D721Med (cell line): ENCODE measurements at regions not wholly inside any gene's neighbourhood (a gene's known extent, or its start where the extent isn't known, plus 50 kb on each side); places are given as distances from the start of the nearest gene placed in this dataset.

Experiments used
- DNase-seq: peaks from one replicate; pipeline ENCODE4 v3.0.0; 2011; ENCODE audit warnings: low spot score; ENCODE audit not compliant: insufficient read length
- FAIRE-seq: peaks from 2 replicates; lab custom pipeline; 2011; peaks lifted over from hg19 to GRCh38; lab: Jason Lieb, UNC
- CTCF ChIP-seq: IDR thresholded peaks from 2 replicates; pipeline ENCODE4 v1.5.1; 2012; ENCODE audit warnings: mild to moderate bottlenecking, control low read depth; ENCODE audit not compliant: insufficient read depth; ENCODE audit errors: missing control alignments

- no peak for TF ChIP-seq CTCF
- DNase-seq, result peak; percentile 35
- FAIRE-seq, result no peak
Observed at GRCh38 chr4:38318737-38319455, 345.1 kb upstream of the KLF3 start.

- FAIRE-seq, result no peak
- DNase-seq, result peak; percentile 61
- TF ChIP-seq CTCF, result peak; percentile 76
Observed at GRCh38 chr4:38319456-38320342, 344.3 kb upstream of the KLF3 start.

- TF ChIP-seq CTCF, result no peak
- DNase-seq, result no peak
- FAIRE-seq, result no peak
Observed at GRCh38 chr4:38320343-38320695, 343.7 kb upstream of the KLF3 start.

- DNase-seq (no peak), FAIRE-seq (no peak)
- no peak for TF ChIP-seq CTCF
Observed at GRCh38 chr4:38320833-38321232, 343.2 kb upstream of the KLF3 start.

- no peak for DNase-seq
- no peak for TF ChIP-seq CTCF
- no peak for FAIRE-seq
Observed at GRCh38 chr4:38322714-38323113, 341.3 kb upstream of the KLF3 start.

GRCh38 chr4:38323141-38323641 lies 340.8 kb upstream of the KLF3 start:
- no peak for FAIRE-seq
- DNase-seq, result no peak
- TF ChIP-seq CTCF, result no peak
